GM19240 (cell line): ENCODE measurements at regions not wholly inside any gene's neighbourhood (a gene's known extent, or its start where the extent isn't known, plus 50 kb on each side); places are given as distances from the start of the nearest gene placed in this dataset.

ENCODE experiments used
- DNase-seq: peaks from one replicate; pipeline ENCODE4 v3.0.0; 2011; ENCODE audit warnings: low spot score; ENCODE audit not compliant: insufficient read length

DNA sequence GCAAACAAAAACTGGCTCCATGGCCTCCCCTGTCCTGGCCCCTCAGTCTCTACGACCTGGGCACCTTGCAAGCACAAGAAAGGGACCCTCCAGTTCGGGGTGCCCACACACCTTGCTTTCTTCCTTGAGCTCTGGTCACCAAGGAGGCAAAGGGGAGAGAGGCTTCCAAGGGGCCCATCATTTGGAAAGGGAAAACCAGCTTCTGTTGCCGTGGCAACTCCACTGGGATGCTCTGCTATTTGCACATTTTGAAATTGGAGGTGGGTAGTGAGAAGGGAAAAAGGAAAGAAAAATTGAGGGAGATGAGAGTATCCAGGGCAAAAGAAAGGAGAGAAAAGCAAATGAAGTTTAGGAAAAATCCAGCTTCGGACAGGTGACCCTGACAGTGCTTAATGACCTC is 388.4 kb downstream of the SHANK2 start:
- no peak for DNase-seq

GRCh38 chr11:70865356-70865755 is 387.0 kb downstream of the SHANK2 start:
- DNase-seq: no peak

DNA sequence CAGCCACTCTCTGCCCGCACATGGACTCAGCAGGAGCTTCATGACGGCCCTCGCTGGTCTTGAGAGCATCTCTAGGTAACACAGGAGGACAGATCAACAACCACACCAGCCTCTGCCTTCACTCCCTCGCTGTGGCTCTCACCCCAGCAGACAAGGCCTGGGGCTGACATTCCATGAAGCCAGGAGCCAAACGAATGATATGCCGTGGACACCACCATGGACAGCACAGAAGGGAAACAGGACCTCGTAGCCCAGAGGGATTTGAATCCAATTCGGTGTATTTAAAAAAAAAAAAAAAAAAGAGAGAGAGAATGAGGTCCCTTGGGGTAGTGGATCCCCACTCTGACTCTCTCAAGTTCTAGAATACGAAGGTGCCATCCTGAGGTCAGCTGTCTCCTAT is 385.5 kb downstream of the SHANK2 start:
- DNase-seq: no peak

- DNase-seq: no peak
These were observed 384.9 kb downstream of the SHANK2 start for GRCh38 chr11:70867281-70868047.

DNA sequence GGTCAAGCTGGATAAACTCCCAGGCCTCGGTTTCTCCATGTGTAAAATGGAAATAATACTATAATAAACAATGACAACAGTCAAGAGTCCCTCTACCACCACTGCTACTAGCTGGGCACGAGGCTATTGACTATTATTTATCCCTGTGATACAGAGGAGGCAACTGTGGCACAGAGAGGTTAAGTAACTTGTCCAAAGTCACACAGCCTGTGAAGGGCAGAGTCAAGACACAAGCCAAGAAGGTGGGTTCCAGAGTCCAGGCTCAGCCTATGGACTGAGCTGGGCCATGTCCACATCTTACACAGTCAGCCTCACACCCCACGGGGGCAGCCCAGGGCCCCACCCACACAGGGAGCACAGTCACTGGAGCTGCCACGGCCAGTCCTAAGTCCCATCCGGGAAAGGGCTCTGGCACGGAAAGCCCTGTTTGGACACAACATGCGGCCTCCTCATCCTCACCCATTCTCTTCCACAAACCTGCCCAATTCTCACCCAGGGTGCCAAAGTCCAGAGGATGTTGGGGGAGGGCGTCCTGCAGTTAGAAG is 384.0 kb downstream of the SHANK2 start:
- DNase-seq: no peak

- no peak for DNase-seq
These were observed 383.3 kb downstream of the SHANK2 start for GRCh38 chr11:70869054-70869453.

DNA sequence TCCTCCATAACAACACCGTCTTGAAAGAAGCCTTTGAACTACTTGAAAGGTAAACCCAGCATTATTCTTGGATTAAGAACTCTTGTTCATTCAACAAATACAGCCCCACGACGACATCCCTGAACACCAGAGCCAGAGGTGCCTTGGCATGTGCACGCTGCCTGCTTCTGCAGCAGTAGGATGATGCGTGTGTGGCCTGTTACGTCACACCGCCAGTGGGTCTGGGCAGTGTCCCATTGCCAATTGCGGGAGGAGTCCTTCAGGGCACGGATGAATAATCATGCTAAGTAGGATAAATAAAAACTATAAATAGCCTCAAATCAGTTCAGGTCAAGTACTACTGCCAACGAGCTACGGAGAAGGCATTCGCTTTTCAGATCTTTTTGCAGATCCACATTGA is 380.5 kb downstream of the SHANK2 start:
- no peak for DNase-seq

DNA sequence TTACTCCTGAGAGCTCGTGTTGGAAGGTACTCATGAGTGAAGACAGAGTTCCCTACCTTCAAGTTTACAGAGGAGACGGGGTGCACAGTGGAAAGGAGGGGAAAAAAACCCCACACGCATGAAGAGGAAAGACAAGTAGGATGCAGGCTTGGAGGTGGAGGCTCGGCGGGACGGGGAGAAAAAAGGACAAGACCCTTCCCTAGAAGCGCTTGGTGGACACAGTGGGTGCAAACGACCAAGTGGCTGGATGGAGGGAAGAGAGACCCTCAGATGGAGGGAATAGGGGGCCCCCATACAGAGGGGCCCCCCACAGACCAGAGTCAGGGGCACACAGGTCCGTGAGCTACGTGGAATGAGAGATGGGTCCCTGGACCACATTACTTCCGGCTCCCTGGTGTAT is 380.1 kb downstream of the SHANK2 start:
- no peak for DNase-seq

DNA sequence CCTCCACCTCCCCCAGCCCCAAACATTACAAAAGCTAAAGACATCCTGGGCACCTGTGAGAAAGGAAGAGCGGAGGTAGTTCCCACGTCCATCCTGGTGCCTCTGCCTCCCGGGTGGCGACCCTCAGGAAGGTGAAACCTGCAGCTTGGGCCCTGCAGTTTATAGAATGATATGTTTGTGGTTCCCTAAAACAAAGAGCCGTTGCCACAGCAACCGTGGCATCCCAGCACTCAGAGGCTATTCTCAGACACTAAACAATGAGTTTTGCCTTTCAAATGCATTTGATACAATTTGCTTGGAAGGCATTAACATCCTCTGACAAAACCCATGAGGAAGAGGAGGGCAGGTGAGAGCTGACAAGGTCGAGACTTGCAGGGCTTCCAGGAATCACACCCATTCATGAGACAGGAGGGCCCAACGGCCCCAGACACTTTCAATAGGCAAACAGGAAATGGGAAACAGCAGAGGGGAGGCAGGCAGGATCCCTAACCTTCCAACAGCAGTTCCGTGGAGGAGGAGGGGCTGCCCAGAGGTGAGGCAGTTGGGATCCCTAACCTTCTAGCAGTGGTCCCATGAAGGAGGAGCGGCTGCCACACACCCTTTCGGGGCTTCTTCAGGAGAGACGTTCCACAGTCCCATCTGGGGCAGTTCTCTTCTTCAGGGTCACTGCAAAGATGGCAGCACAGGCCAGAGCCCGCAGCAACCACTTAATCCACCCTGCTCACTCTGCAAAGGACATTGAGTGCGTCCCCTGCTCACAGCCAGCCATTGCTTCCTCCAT is 379.2 kb downstream of the SHANK2 start:
- DNase-seq: no peak

DNA sequence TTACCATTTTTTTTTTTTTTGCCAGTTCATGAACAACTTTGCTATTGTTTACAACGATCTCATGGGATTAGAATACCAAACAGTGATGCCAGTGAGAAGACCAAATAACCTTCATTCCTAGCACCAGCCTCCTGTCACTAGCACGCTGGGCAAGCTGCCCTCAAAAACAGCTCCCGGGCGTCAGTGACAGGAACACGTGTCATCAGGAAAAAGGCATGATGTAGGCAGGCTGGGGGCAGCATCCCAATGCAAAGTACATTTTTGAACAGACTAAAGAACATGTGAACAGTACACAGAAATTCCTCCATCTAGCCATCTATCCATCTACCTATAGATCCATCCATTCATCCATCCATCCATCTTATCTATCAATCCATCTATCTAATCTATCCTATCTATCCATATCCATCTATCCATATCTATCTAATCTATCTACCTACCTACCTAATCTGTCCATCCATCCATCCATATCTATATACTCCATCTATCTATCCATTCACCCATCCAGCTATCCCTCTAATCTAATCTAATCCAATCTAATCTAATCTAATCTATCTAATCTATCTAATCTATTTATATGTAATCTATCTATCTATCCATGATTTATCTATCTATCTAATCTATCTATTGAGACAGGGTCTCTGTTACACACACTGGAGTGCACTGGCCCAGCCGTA is 378.5 kb downstream of the SHANK2 start:
- no peak for DNase-seq

DNA sequence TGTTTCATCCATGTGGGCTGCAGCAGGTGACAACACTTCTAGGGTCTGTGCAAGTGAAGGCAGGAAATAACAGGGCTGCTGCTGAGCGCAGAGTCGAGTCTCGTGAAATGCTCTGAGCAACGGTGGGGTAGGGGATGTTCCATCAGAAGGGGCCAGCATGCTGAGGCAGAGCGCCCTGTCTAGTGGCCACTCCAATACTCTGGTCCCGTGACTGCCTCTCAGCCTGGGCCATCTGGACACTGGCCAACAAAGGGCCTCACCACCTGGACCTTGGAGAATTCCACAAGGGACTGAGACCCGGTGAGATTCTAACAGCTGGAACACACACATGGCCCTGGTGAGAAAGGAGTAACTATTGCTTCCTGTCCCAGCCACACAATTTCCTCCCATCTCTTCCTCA is 375.7 kb downstream of the SHANK2 start:
- DNase-seq: no peak

GRCh38 chr11:70877151-70877550 is 375.2 kb downstream of the SHANK2 start:
- no peak for DNase-seq

- no peak for DNase-seq
These were observed 374.0 kb downstream of the SHANK2 start for GRCh38 chr11:70878366-70878765.

- DNase-seq: no peak
These were observed 372.6 kb downstream of the SHANK2 start for GRCh38 chr11:70879601-70880285.

DNA sequence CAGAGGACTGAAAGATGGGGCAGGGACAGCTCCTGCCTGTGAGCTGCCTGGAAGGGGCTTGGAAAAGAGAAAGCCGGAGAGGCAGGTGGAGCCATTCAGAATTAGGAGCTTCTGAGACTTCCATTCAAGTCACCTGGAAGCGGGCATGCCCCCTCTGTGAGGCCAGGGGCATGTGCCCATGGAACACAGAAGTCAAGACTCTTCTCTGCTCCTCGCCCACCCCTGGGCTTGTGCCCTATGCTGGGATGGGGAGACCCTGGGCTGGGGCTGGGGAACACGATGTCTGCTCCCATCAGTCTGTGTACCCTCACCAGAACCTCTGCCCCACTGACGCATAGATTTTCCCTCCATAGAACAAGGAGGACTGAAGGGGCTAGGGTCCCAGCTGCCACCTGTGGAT is 372.0 kb downstream of the SHANK2 start:
- DNase-seq: no peak

DNA sequence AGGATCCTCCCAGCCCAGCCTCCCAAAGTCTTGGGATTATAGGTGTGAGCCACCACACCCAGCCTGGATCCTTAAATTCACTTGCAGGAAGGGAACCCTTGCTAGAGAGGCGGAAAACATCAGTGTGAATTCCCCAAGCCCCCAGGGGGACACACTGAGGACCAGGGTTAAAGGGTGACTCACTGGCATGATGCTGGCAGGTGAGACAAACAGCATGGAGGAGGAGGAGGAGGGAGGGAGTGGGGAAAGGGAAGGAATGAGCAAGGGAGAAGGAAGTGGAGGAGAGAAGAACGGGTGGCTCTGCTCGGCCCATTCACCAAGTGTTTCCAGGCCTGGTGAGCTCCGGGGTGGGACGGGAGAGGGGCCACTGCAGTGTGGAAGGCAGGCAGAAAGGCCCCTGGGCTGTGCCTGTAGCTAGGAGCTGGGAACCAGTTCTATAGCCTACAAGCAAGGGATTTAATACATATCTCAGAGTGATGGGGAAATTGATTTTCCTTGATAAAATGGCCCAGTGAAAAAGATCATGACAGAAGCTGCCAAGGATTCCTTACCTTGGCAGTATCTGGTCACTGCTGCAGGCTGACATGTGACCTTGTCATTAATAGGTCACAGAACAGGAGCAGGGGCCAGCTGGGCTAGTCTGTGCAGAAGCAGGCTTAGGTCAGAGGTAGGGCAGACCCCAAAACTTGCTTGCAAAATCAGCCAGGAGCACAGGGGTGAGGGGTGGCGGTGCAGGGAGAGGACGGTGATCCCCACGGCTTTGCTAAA is 370.2 kb downstream of the SHANK2 start:
- no peak for DNase-seq

DNA sequence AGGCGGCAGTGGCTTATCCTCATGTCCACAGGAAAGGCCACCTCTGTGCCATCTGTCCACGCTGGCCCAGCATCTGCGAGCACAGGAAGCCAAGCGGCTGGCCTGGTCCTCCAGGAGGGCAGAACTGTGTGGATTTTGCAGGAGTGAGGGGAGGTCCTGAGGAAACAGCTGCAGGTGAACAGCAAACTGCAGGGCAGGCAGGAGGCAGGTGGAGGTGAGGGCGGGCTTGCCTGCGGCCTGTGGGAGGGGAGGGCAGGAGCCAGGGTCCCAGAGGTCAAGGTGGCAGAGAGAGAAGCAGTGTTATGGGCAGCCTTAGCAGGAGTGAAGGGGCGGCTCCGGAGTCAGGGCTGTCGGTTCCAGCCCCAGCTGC is 369.7 kb downstream of the SHANK2 start:
- DNase-seq: no peak

DNA sequence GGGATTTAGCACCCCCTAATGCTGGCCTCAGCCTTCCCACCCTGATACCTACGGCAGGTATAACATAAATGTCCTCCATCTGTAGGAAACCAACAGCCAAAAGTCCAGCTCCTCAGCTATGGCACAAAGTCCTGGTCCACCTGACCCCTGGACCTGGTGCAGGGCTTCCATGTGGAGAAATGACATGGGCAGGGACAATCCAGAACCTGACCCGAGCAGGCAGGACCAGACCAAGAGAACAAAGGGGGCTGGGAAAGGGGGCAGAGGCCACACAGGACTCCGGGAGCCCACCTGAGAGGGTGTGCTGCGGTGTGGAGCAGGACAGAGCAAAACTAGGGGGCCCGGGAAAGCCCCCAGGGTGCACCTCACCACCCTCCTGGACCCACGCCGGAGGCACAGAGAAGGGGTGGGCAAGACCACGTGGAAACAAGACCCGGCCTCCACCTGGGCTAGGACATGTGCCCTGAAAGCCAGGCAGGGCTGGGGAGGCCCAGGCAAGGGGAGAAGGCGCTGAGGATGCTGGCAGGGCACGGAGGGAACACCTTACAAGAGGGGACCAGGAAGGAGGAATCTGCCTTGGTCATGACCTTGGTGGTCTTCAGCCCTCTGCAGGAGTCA is 368.9 kb downstream of the SHANK2 start:
- DNase-seq: no peak

DNA sequence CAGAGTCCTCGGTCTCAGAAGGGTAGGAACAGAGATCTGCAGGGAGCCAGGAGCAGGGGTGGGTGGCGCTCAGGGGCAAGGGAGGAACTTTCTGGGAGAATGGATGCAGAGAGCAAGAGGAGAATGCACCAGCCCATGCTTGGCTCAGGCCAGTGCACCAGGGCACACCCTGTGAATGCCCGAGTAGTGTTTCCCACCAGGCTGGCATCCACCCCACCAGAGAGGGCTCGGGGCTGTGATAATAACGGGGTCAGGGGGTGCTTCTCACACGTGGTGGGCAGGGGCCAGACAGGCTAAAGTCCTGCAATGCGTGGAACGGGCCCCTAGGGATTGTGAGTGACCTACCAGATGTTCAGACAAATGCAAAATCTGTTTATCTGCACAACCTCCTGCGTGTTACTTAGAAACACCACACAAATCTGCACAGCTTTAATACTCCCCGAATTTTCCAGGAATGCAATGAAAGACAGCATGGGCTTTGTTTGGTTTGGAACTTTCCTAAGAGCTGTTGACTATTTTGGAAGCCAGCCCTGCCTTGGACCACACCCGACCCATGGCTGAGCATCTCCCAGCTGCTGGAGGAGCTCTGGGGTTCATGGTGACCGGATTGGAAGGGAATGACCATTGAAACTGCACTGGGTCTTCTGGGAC is 368.3 kb downstream of the SHANK2 start:
- no peak for DNase-seq
